Astrocyte (in vitro differentiated cells and primary cell): ENCODE measurements at regions not wholly inside any gene's neighbourhood (a gene's known extent, or its start where the extent isn't known, plus 50 kb on each side); places are given as distances from the start of the nearest gene placed in this dataset.

Experiments used
- DNase-seq: peaks from one replicate; pipeline ENCODE4 v3.0.0-alpha.2; 2010; ENCODE audit warnings: low read depth
- FAIRE-seq: peaks from 2 replicates; lab custom pipeline; 2011; peaks lifted over from hg19 to GRCh38; lab: Jason Lieb, UNC
- H2AFZ ChIP-seq: 2 replicates; pipeline ENCODE4 v1.6.0; 2012; ENCODE audit warnings: low read depth, low read length, inconsistent platforms
- H3K27ac ChIP-seq: 2 replicates; pipeline ENCODE4 v1.5.1; 2011; ENCODE audit warnings: low read depth, low read length, inconsistent platforms
- H3K27me3 ChIP-seq: 2 replicates; pipeline ENCODE4 v1.6.0; 2011; ENCODE audit warnings: low read length, inconsistent platforms; ENCODE audit not compliant: insufficient read depth
- H3K36me3 ChIP-seq: 2 replicates; pipeline ENCODE4 v1.5.1; 2011; ENCODE audit warnings: low read length, inconsistent platforms; ENCODE audit not compliant: insufficient read depth
- H3K4me1 ChIP-seq: 2 replicates; pipeline ENCODE4 v1.5.1; 2011; ENCODE audit warnings: low read length, inconsistent platforms; ENCODE audit not compliant: insufficient read depth
- H3K4me2 ChIP-seq: 2 replicates; pipeline ENCODE4 v1.6.0; 2012; ENCODE audit warnings: low read length, inconsistent platforms
- H3K4me3 ChIP-seq: 2 replicates; pipeline ENCODE4 v1.5.1; 2011; ENCODE audit warnings: low read depth, mild to moderate bottlenecking, low read length, inconsistent platforms; ENCODE audit not compliant: insufficient read depth
- H3K79me2 ChIP-seq: 2 replicates; pipeline ENCODE4 v1.6.0; 2012; ENCODE audit warnings: mild to moderate bottlenecking, low read length, inconsistent platforms; ENCODE audit not compliant: insufficient read depth
- H3K9ac ChIP-seq: 2 replicates; pipeline ENCODE4 v1.6.0; 2012; ENCODE audit warnings: mild to moderate bottlenecking, low read length, inconsistent platforms
- H3K9me3 ChIP-seq: 2 replicates; pipeline ENCODE4 v1.5.1; 2012; ENCODE audit warnings: low read depth, mild to moderate bottlenecking, low read length, inconsistent platforms; ENCODE audit not compliant: insufficient read depth
- H4K20me1 ChIP-seq: 2 replicates; pipeline ENCODE4 v1.6.0; 2012; ENCODE audit warnings: low read length, inconsistent platforms; ENCODE audit not compliant: insufficient read depth
- H3K27ac Mint-ChIP-seq: one replicate; pipeline ENCODE4 v1.8.0; 2021; ENCODE audit warnings: mild to moderate bottlenecking, mixed read lengths; ENCODE audit not compliant: unreplicated experiment
- H3K27me3 Mint-ChIP-seq: one replicate; pipeline ENCODE4 v1.8.0; 2021; ENCODE audit warnings: low read depth, mixed read lengths; ENCODE audit not compliant: unreplicated experiment
- H3K36me3 Mint-ChIP-seq: one replicate; pipeline ENCODE4 v1.8.0; 2021; ENCODE audit warnings: low read depth, mixed read lengths; ENCODE audit not compliant: unreplicated experiment
- H3K4me1 Mint-ChIP-seq: one replicate; pipeline ENCODE4 v1.8.0; 2021; ENCODE audit warnings: low read depth, mixed read lengths; ENCODE audit not compliant: unreplicated experiment
- H3K4me3 Mint-ChIP-seq: one replicate; pipeline ENCODE4 v1.8.0; 2021; ENCODE audit warnings: mild to moderate bottlenecking, moderate library complexity, mixed read lengths; ENCODE audit not compliant: unreplicated experiment
- H3K9me3 Mint-ChIP-seq: one replicate; pipeline ENCODE4 v1.8.0; 2021; ENCODE audit warnings: mild to moderate bottlenecking, mixed read lengths; ENCODE audit not compliant: unreplicated experiment
- EZH2 ChIP-seq: IDR thresholded peaks from 2 replicates; pipeline ENCODE4 v1.6.1; 2012; ENCODE audit warnings: mild to moderate bottlenecking, low read length, inconsistent platforms; ENCODE audit not compliant: insufficient read depth
- TF ChIP-seq, protein P1 (sequence below): IDR thresholded peaks from 2 replicates; pipeline ENCODE4 v1.5.1; 2011; ENCODE audit warnings: low read depth, mild to moderate bottlenecking, inconsistent platforms, low read length, moderate library complexity; ENCODE audit not compliant: insufficient read depth

DNA sequence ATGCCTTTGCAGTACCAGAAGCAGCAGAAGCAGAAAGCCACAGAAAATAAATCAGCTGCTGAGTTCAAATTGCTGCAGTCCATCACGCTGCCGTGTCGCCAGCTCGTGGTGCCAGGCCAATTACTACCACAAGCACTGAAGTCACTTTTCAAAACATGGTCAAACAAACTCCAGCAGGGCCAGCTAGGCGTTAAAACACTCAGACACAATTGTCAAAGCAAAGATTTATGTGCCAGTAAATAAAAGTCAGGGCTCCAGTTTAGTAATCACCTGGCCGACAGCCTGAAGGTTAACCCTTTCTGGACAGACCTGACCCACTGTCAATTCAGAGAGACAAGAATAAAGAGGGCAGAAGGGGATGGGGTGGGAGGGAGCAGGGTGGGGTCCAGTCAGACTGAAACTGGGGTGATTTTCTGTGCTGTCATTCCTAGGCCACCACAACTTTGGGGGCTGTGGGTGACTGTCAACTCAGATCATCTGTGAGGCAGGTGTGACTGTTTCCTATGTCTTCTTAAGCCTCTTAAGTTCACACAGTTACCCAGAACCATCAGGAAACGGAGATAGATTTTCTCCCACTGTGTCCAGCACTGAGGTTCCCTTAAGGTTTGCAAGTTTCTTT, 109.8 kb upstream of the FUT8 start:
- FAIRE-seq (no peak), DNase-seq (no peak)
- no peaks in the 10 kb centered on the region for H3K9me3 Mint-ChIP-seq
- Histone ChIP-seq H3K4me2 (no peak overlapping the region), H3K36me3 (no peaks in the 10 kb centered on the region), H3K79me2 (no peaks in the 10 kb centered on the region), H3K9me3 (no peaks in the 10 kb centered on the region), H4K20me1 (no peaks in the 10 kb centered on the region), H3K4me3 (no peak overlapping the region), H3K27ac (no peak overlapping the region), H3K27me3 (no peaks in the 10 kb centered on the region), H2AFZ (no peak overlapping the region), H3K9ac (no peak overlapping the region), H3K4me1 (peaks cover 11% of the 10 kb centered on the region)
- H3K27me3 Mint-ChIP-seq = no peaks in the 10 kb centered on the region
- H3K27ac Mint-ChIP-seq = no peak overlapping the region
- H3K36me3 Mint-ChIP-seq = no peaks in the 10 kb centered on the region
- no peak for TF ChIP-seq EZH2
- TF ChIP-seq, protein P1, sequence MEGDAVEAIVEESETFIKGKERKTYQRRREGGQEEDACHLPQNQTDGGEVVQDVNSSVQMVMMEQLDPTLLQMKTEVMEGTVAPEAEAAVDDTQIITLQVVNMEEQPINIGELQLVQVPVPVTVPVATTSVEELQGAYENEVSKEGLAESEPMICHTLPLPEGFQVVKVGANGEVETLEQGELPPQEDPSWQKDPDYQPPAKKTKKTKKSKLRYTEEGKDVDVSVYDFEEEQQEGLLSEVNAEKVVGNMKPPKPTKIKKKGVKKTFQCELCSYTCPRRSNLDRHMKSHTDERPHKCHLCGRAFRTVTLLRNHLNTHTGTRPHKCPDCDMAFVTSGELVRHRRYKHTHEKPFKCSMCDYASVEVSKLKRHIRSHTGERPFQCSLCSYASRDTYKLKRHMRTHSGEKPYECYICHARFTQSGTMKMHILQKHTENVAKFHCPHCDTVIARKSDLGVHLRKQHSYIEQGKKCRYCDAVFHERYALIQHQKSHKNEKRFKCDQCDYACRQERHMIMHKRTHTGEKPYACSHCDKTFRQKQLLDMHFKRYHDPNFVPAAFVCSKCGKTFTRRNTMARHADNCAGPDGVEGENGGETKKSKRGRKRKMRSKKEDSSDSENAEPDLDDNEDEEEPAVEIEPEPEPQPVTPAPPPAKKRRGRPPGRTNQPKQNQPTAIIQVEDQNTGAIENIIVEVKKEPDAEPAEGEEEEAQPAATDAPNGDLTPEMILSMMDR = no peak
- peaks cover 5% of the 10 kb centered on the region for H3K4me1 Mint-ChIP-seq
- H3K4me3 Mint-ChIP-seq = no peak overlapping the region

- DNase-seq = peak; percentile 33
- TF ChIP-seq EZH2 = no peak
- TF ChIP-seq, protein P1 = no peak
- Mint-ChIP-seq H3K4me3 (no peak overlapping the region), H3K27me3 (no peaks in the 10 kb centered on the region), H3K9me3 (no peaks in the 10 kb centered on the region), H3K27ac (no peak overlapping the region), H3K36me3 (no peaks in the 10 kb centered on the region), H3K4me1 (peaks cover 5% of the 10 kb centered on the region)
- H3K4me2 ChIP-seq = peak overlapping the region; percentile 66
- H3K79me2 ChIP-seq = no peaks in the 10 kb centered on the region
- H3K27ac ChIP-seq = no peak overlapping the region
- no peaks in the 10 kb centered on the region for H4K20me1 ChIP-seq
- H3K4me3 ChIP-seq = no peak overlapping the region
- FAIRE-seq = no peak
- H3K36me3 ChIP-seq = no peaks in the 10 kb centered on the region
- no peaks in the 10 kb centered on the region for H3K9me3 ChIP-seq
- H3K4me1 ChIP-seq = peaks cover 11% of the 10 kb centered on the region
- no peak overlapping the region for H2AFZ ChIP-seq
- H3K27me3 ChIP-seq = no peaks in the 10 kb centered on the region
- peak overlapping the region; percentile 29 for H3K9ac ChIP-seq
These were observed 109.2 kb upstream of the FUT8 start for GRCh38 chr14:65303190-65303898.

DNA sequence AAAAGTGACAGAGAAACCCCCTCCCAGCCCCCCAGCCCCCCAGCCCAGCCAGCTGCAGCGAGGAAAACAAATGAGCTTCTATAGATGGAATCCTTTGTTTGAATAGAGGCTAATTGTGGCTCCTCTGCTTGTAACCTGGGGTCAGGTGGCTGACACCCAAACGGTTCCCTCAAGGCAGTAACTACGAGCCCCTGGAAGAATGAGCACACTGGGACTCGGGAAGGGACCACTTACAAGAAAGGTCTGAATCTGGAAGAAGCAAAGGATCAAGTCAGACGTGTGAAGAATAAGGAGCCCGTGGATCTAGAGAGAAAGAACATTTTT, 108.7 kb upstream of the FUT8 start:
- H3K27ac ChIP-seq = no peak overlapping the region
- peaks cover 11% of the 10 kb centered on the region for H3K4me1 ChIP-seq
- no peak for FAIRE-seq
- Mint-ChIP-seq H3K4me1 (peaks cover 5% of the 10 kb centered on the region), H3K27ac (peak overlapping the region; percentile 47), H3K36me3 (no peaks in the 10 kb centered on the region), H3K27me3 (no peaks in the 10 kb centered on the region), H3K9me3 (no peaks in the 10 kb centered on the region), H3K4me3 (no peak overlapping the region)
- H4K20me1 ChIP-seq = no peaks in the 10 kb centered on the region
- H2AFZ ChIP-seq = no peak overlapping the region
- H3K36me3 ChIP-seq = no peaks in the 10 kb centered on the region
- H3K9ac ChIP-seq = no peak overlapping the region
- no peaks in the 10 kb centered on the region for H3K27me3 ChIP-seq
- no peak overlapping the region for H3K4me3 ChIP-seq
- TF ChIP-seq, protein P1 = no peak
- no peak for TF ChIP-seq EZH2
- DNase-seq = peak; percentile 12
- H3K4me2 ChIP-seq = peak overlapping the region; percentile 66
- no peaks in the 10 kb centered on the region for H3K9me3 ChIP-seq
- H3K79me2 ChIP-seq = no peaks in the 10 kb centered on the region
